HG02938 (cell line): ENCODE measurements at regions not wholly inside any gene's neighbourhood (a gene's known extent, or its start where the extent isn't known, plus 50 kb on each side); places are given as distances from the start of the nearest gene placed in this dataset.
A peak's percentile ranks its signal among the peaks of the same experiment; 100 is the strongest.

Experiments used
- ATAC-seq: cut with Tn5 transposase; IDR thresholded peaks from one replicate; pipeline ENCODE4 v1.9.1; 2021; ENCODE audit warnings: mild to moderate bottlenecking, moderate library complexity; ENCODE audit not compliant: unreplicated experiment

DNA sequence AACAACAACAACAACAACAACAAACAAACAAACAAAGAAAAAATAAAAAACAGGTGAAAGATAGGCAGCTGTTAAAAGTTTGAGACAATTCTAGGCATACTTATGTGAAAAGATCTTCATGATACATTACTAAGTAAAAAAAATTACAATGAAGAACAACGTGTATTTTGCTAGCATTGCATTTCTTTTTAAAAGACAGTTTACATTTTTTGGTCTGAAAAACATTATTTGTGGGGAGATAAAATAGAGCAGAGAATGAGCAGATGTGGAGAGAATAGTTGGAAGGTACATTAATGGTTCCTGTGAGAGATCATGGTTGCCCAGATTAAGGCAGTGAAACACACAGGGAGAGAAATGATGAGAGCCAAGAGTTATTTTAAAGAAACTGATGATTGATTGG, 210.2 kb upstream of the MKLN1 start:
- ATAC-seq: no peak

GRCh38 chr7:131119381-131119780, 208.3 kb upstream of the MKLN1 start:
- ATAC-seq: no peak

- no peak for ATAC-seq
Measured at GRCh38 chr7:131122394-131122793, 205.3 kb upstream of the MKLN1 start.

DNA sequence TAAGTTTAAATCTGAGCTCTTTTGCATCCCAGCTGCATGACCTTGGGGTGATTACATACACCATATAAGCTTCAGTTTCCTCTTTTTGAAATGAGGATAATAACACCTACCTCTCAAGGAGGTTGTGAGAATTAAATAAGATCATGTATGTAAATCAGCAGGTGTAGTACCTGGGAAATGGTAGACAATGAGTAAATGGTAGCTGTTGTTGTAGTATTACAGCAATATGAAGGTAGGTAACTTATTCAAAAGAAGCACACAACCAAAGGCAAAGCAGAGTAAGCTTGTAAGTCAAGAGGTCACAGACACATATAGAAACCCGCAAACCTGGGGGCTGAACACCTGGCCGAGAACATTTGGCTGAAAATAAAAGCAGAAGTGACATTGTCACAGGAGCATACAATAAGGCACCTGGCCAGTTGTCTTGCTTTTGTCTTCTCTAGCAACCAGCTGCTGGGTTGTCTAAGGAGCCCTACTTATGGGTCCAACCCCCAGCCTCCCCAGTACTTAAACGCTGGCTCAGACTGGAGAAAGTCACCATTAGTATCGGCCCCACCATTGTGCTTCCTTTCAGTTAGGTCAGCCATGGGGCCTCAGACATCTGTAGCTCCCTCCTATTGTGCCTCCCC, 203.6 kb upstream of the MKLN1 start:
- peak; percentile 89 for ATAC-seq

DNA sequence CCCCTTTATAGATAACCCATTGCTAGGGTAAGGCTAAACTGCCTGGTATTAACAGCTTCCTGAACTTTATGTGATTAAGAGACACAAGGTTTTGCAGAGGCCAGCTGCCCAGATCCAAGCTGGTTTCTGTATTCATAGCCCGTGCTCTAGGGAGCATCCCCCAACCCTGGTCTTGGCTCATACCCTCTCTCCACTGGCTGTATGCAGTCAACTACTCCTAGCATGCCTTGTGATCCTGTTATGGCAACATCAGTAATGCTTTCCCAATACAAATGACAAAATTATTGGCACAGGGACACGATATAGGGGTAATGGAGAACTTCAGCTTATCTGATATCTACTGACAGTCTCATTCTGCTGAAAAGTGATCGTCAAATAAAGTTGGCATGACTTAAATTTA, 202.8 kb upstream of the MKLN1 start:
- ATAC-seq: no peak

GRCh38 chr7:131130324-131130723, 197.4 kb upstream of the MKLN1 start:
- no peak for ATAC-seq

- no peak for ATAC-seq
Measured at GRCh38 chr7:131131012-131131745, 196.5 kb upstream of the MKLN1 start.

DNA sequence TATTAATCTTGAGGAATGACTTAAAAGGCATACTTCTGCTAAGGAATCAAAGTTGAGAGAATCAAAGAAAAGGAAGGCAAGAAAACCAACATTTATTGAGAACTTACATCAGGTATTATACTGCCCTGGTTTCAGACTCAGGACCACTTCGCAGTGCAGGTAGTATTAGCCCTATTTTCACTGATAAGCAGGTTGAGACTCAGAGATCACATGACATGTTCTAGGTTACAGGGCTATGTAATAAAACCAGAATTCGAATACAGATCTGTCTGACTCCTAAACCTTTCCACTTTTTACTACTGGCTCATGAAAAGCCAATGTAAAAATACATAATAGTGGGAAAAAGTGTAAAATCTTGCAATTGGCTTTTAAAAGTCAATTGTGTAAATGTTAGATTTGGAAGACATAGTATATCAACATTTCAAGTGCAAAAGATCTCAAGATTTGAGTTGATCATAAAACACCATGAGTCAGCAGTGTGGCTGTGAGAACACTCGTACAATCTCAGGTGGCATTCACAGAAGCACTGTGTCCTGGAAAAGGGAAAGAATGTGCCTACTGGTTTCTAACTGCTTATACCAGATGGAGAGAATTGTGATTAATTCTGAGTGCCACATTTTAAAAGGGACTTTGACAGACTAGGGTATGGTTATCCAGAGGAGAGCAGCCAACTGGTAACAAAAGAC, 195.8 kb upstream of the MKLN1 start:
- ATAC-seq: no peak

- no peak for ATAC-seq
Measured at GRCh38 chr7:131139462-131139861, 188.2 kb upstream of the MKLN1 start.

DNA sequence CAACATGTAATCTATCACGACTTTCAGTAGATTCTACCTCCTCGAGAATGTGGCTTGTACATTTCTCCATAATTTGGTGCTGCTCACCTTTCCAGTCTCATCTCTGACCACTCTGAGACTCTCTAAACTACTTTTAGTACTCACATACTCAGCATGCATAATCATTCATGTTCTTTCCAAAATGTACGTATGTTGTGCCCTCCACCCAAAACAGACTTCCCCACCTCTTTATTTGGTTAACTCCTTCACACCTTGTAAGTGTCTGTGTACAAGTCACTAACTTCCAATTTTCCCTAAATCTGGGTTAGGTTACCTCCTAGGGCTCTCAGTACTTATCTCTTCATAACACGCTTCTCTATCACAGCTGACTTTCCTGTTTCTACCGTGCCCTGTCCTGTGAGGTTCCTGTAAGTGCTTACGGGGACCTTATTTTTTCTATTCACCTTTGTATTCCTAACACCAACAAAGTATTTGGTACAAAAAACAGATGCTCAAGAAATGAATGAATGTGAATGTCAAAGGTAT, 186.2 kb upstream of the MKLN1 start:
- no peak for ATAC-seq

DNA sequence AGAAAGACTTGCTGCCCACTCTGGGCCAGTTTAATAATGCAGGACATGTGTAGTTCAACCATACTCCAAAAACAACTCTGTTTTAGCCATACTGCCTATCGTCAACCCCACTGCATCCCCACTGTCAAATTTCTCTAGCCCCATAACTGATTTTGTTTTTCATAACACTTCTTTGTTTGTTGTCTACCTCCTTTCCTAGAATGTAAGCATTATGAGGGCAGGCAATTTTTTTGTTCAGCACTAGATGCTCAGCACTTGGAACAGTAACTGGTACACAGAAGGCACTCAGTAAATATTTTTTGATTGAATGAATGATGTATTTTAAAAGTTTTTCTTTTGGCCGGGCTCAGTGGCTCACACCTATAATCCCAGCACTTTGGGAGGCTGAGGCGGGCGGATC, 183.8 kb upstream of the MKLN1 start:
- ATAC-seq: no peak

GRCh38 chr7:131145026-131145425, 182.7 kb upstream of the MKLN1 start:
- no peak for ATAC-seq

- no peak for ATAC-seq
Measured at GRCh38 chr7:131145770-131146169, 181.9 kb upstream of the MKLN1 start.

DNA sequence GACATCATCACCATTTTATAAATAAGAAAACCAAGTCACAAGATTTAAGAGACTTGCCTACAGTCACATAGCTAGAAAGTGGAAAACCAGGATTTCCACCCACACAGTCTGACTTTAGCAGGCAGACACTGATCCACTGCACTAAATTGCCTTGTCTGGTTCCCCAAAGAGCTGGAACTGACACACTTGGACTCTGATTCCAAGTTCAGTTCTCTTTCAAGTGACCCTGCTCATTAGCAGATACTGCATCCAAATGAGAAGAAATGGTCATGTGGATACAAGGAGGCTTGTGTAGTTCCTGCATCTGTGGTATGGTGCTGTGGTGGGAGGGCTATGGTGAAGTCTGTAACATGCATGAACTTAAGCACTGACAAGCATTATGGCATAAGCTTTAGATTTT, 180.1 kb upstream of the MKLN1 start:
- no peak for ATAC-seq

DNA sequence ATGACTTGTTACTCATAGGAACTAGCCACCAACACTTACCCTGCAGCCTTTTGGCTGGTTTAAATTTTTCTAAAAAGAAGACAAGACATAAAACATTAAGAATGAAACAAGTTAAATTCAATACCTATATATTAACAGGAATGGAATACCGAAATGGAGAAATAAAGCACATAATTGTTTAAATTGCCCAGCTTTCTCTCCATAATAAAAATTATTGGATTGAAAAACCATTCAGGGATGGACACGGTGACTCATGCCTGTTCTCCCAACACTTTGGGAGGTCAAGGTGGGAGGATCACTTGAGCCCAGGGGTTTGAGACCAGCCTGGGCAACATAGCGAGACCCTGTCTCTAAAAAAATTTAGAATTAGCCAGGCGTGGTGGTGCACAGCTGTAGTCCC, 179.4 kb upstream of the MKLN1 start:
- ATAC-seq: no peak

GRCh38 chr7:131148708-131149428, 178.8 kb upstream of the MKLN1 start:
- ATAC-seq: no peak

DNA sequence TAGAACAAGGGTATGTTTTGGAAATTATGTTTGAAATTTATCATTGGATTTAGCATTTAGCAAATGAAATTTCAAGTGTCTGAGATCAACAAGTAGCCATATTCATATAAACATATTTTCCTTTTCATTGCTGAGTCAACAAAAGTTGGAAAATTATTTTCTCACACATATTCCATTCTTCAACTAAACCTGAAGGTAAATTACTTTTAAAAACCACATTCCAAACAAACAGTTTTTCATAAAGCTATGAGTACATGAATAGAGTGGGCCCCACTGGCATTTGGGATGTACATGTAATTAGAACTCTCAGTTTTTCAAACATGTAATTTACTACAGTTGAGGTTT, 178.3 kb upstream of the MKLN1 start:
- no peak for ATAC-seq

DNA sequence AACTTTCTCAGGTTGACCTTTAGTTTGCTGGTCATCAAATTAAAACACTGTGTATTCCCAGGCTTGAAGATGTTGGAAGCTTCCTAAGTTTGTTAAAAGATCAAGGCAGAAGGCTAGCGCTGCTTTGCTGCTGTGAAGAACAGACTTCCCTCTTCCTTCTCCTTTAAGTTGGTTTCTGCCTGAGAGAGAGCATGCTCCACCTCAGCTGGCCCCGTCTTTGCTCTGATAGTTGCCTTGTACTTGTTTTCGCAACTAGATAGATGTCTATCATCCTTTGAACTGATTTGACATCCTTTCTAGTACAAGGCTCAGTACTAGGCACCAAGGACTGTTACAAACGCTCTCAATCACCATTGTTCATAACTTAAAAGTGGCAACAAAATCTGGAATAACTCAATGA, 177.8 kb upstream of the MKLN1 start:
- no peak for ATAC-seq

- no peak for ATAC-seq
Measured at GRCh38 chr7:131151034-131151433, 176.6 kb upstream of the MKLN1 start.

GRCh38 chr7:131152766-131153165, 174.9 kb upstream of the MKLN1 start:
- no peak for ATAC-seq

- ATAC-seq: no peak
Measured at GRCh38 chr7:131154380-131154779, 173.3 kb upstream of the MKLN1 start.
